Activated CD4-positive, alpha-beta T cell treated with anti-CD3 and anti-CD28 coated beads, Interleukin-2, amount 50 U/mL, for 16 hours (primary cell): ENCODE measurements at regions not wholly inside any gene's neighbourhood (a gene's known extent, or its start where the extent isn't known, plus 50 kb on each side); places are given as distances from the start of the nearest gene placed in this dataset.
"Not testable (repeated sequence)": the region's sequence is repeated elsewhere in the genome, so short reads cannot be mapped to it uniquely, and the experiment has no call there.

Experiments used
- DNase-seq: peaks from one replicate; pipeline ENCODE4 v3.0.0-alpha.2; 2020

DNA sequence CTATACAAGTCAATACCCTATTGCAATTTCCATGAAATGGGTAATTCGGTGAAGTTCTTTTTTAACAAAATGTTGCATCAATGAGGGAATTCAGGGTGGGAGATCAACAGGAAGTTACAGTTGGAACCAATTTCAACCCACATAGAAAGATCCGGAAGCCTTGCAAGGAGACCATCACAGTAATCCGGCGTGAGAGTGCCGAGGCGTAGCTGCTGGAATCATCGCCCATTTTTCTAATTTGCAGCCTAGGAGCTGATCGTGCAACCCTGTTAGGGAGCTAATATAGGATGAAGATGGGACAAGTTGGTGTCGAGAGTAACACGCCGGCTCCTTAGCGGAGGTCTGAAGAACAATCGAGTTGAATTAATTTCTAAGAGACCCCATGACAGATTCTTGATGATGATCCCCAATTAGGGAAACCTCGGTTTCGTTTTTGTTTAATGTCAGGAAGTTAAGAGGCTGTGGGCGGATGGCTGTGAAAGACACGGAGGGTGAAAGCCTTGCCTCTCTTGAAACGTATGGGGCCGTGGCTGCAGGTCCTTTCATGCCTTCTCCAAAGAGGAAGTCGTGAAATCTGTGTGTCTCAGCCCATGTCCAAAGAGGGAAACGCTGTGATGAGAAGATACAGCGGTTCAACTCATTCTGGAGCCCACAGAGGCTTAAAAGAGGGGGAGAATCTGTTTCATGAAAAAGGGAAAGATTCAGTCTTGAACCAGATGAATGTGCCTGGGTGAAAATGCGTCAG is 51.2 kb upstream of the CARD11 start:
- DNase-seq, result peak; percentile 62

DNA sequence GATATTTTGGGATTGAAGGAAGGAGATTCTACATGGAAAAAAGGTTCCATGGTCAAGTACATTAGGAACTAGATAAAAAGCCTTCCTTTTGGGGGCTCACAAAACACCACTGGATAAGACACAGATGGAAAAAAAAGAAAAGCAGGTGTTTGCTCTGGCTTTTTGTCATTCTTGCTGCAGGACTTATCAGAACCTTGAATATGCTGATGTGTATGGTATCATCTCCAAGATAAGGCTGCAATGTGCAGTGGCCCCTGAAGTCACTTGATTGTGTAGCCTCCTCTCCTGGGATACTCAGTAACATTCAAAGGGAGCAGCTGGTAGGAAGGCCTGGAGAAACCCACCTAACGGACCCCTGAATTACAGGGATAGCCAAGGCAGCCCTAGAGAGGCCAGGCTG is 54.1 kb upstream of the CARD11 start:
- no peak for DNase-seq

DNA sequence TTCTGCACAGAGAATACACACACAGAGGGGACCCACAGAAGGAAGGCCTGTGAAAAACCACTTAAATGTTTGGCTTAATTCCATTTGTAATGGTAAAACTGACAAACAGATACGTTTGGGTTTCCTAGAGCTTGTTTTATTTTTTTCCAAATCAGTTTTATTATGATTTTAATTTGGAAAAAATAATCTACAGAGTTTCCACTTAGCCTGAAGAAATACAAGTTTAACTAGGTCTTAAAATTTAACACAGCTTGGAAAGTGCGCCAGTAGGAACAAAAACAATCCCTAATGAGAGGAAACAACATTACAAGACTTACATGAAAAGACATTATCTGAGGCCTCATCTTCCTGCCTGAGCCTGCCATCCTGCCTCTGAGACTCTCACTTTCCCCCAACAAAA is 58.5 kb upstream of the CARD11 start:
- no peak for DNase-seq

DNA sequence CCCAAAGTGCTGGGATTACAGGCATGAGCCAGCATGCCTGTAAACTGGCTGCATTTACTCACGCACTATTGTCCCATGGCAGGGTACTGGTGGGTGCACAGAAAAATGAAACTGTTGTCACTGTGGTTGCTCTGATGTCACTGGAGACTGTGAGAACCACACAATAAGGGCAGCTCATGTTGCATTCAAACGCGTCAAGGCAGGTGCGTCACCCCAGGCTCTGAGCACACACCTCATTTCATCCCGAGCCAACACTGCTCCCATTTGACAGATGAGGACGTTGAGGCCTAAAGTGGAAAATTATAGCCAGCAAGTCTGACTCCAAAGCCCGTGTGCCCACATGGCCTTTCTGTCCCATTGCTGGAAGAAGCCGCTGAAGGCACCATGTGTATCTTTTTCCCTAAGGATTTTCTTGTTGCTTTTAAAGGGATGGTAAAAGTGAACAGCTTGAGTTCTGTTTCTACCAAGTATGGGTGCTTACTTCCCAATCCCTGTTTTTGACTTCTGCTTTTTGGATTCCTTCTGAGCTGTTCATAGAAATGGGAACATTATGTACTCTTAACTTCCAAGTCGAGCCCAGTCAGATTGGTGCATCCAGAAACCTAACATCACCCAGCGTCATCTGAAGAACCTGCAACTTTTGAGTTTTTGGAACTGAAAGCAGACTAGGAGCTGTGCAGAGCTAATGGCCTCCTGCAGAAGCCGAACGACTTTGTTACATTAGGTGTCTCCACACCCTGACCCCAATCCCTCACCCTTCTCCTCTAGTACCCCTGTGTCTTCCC is 60.1 kb upstream of the CARD11 start:
- DNase-seq, result no peak

DNA sequence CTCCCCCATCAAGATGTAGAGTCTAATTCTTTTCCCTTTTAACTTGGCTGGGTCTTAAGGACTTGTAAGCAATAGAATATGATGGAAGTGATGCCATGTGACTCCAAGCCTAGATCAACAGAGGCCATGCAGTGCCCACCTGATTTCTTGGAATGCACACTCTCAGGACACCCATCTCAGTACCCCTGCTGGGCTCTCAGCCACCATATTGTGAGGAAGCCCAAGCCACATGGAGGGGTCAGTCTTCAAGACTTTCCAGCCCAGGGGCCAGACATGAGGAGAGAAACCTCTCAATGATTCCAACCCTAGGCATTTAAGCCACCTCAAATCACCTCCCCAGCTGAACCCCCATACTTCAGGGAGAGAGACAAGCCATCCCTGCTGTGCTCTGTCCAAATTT is 62.2 kb upstream of the CARD11 start:
- DNase-seq, result no peak

DNA sequence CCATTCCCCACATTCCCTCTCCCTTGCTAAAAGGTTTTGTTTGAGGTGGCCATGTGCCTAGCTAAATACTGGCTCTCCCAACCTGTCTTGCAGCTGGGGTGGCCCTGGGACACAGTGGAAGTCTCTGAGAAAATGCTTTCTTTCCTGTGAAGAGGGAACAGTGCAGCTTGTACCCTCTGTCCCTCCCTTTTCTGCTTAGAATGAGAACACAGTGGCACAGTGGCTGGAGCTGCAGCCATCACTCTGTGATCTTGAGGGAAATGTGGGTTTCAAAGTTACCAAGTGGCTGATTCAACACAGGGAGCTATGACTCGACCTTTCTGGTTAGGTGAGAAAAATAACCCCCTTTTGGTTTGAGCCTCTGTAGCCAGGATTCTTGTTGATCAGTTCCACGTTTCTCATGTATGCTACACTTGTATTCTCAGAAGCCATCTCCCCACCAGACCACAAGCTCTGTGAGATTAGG is 62.7 kb upstream of the CARD11 start:
- DNase-seq, result peak; percentile 93

DNA sequence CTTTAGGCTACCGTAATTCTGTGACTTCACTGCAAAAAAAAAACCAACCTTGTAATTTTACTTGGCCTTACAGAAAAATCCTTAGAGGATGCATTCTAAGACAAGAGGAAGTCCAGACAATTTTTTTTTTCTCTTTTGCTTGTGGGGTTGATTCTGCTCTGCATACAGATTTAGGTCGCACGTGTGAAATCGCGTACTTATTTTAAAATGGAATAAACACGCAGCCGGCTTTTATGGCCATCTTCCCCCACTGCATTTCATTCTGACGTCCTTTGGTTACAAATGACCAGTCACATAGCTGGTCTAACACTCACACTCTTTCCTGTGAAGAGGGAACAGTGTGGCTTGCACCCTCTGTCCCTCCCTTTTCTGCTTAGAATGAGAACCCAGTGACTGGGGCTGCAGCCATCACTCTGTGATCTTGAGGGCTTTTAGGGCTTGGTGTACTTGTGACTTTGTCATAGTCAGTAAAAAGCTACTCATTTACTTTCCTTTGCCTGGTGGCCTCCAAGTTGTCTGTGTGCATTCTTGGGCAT is 63.6 kb upstream of the CARD11 start:
- no peak for DNase-seq

DNA sequence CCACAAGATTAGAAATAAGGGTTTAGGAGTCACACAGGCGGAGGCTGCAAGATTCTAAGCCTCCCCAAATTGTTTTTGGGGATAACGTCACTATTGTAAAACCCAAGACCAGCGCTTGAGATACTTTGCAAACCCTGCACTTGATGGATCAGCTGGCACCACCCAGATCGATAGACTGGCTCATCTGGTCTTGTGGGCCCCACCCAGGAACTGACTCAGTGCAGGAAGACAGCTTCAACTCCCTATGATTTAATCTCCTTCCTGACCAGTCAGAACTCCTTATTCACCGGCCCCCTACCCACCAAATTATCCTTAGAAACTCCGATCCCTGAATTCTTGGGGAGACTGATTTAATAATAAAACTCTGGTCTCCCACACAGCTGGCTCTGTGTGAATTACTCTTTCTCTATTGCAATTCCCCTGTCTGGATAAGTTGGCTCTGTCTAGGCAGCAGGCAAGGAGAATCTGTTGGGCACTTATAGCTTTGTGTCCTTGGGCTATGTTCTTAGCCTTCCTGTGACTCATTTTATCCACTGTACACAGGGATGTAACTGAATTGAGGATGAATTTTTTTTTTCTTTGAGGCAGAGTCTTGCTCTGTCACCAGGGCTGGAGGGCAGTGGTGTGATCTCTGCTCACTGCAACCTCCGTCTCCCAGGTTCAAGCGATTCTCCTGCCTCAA is 64.4 kb upstream of the CARD11 start:
- peak; percentile 57 for DNase-seq

DNA sequence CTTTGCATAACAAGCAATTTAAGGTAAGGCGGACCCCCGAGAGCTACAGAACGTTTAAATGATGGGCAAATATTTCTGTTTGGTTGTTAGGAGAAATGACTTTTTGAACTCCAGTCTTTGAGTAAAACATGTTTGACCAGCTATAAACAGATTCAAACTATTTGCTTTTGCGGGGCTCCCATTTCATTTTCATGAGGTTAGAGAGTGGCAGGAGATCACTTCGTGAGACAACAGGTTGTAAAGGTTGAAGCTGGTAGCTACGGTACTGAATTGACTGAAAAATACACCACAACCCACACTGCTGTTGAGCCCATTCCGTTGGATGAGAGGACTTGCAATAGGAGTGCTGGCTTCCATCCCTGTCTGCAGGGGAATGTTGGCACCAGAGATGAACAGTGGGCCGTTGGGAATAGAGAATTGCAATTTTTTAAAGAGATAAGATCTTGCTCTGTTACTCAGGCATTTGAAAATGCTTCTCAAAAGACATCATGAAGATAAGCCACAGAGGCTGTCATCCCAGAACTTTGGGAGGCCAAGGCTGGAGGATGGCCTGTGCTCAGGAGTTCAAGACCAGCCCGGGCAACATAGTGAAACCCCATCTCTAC is 65.7 kb upstream of the CARD11 start:
- DNase-seq, result no peak

DNA sequence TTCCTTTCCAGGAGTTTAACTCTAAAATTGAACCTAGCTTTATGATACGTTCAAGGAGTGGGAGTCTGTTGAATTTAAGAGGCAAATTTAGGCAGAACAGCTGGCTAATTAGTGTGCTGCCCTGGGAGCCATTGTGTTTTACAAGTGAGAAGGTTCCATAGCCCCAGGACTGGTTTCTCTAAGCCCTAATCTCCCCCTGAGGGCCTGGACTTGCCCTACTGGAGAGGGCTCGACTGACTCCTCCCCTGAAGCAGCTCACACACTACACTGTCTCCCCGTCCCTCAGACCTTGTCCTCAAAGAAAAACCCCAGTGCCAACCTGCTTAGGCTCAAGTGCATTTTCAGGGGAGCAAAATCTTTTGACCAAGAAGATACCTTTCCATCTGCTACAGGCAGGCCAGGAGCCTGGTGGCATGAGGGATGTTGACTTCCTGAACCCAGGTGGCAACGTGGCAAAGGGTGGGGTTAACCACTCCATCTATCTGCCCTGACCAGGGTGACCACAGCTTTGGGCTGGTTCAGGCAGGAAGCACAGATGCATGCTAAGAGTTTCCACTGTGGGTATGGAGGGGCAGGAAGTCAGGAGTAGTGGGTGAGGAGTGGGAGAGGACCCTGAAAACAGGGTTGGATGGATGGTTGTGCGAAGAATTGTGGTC is 68.9 kb upstream of the CARD11 start:
- peak; percentile 73 for DNase-seq

DNA sequence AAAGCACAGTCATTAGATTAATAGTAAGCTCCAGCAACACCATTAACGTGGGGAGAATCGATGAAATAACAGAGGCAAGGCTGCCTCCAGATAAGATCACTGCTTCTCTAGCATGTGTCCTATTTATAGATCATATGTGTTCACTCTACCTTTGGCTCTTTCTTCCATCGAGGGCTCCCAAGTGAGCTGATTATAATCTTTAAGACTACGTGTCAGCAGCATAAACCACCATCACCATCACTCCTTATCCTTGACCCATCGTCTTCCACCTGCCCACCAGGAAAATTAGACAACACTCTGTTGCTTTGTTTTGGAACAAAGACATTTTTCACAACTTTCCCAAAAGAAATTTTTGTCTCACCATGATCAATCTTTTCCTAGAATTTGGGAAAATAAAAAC is 71.2 kb upstream of the CARD11 start:
- no peak for DNase-seq

DNA sequence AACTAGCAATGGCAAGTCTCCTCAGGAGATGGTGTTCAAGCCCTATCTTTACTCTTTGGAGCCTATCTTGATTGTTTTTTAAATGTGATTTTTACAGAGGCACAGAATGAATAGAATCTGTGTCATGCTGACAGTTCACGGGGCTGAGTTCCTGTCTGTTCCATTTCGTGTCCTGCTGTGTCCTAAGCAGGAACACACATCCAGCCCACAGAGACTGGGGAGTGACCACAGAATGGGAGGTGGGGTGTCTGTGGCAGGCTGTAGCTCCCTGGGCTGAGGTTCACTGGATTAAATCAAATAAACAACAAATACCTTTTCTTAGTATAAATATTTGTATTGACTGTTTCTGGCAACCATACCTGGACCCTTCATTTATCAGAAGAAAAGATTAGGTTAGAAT is 73.4 kb upstream of the CARD11 start:
- no peak for DNase-seq

DNA sequence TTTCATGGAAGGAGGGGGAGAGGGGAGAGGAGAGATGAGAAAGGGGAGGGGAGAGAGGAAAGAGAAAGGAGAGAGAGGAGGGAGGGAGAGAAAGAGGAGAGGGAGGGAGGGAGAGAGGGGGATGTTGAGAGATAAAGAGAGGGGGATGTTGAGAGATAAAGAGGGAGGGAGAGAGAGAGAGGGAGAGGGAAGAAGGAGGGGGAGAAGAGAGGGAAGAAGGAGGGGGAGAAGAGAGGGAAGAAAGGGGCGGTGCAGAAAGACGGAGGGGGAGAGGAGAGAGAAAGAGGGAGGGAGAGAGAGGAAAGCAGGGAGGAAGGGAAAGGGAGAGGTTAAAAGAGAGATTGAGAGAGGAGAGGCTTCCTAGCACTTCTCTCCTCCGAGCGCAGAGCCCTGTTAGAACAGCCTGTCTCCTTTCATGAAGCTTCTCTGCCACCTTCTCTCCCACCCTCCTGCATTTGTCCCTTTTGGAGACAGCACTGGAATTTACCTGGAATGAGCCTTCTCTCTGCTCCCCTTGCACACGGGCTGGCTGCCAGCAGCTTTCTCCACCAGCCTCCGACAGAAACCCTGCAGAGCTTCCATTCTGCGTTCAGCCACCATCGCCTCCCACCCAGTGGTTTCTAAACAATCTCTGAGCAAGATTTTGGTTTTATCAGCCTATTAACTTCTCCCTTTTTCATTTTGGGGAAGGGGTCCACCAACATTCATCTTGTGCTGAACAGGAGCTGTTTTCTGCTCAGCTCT is 74.0 kb upstream of the CARD11 start:
- no peak for DNase-seq

DNA sequence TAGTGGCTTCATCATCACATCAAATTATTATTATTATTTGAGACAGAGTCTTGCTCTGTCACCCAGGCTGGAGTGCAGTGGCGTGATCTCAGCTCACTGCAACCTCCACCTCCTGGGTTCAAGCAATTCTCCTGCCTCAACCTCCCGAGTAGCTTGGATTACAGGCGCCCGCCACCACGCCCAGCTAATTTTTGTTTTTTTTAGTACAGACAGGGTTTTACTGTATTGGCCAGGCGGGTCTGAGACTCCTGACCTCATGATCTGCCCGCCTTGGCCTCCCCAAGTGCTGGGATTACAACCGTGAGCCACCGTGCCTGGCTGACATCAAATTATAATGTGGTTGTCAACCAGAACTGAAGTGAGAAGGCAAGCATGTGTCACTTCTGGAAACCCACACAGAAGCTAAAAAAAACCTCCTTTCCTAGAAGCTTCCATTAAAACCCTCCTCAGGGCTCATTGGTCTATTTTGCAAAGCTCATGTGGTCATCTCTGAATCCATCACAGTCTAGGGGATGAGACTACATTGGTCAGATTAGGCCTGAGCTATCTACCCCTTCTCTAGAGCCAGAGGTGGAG is 75.8 kb upstream of the CARD11 start:
- DNase-seq, result not testable (repeated sequence)

DNA sequence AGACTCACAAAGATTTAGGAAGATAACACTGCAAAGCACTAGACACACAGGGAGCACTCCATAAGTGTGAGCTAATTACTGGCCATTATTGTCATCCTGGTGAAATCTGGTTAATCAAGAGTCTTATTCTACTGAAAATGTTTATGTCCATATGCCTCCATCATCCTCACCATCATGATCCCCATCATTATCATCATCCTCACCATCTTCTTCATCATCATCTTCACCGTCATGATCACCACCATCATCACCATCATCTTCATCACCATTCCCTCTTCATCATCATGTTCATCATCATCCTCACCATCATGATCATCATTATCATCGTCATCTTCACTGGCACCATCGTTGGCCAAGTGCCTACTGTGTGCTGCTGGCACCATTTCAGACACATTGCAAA is 76.3 kb upstream of the CARD11 start:
- no peak for DNase-seq

DNA sequence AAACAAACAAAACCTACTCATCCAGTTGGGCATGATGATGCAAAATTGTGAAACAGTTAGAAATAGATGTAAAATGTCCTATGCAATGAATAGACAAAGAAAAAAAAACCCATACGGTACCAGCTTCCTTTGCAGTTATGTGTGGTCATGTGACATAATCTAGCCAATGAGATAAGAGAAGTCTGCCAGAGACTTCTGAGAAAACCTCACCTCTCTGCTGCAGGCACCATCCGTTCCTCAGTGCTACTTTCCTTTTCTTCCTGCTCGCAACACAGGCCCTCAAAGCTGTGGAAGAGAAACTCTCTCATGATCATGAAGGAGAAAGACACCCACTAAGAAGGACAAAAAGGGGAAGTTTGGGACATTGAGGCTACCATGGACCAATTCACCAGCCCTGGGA is 76.8 kb upstream of the CARD11 start:
- no peak for DNase-seq

DNA sequence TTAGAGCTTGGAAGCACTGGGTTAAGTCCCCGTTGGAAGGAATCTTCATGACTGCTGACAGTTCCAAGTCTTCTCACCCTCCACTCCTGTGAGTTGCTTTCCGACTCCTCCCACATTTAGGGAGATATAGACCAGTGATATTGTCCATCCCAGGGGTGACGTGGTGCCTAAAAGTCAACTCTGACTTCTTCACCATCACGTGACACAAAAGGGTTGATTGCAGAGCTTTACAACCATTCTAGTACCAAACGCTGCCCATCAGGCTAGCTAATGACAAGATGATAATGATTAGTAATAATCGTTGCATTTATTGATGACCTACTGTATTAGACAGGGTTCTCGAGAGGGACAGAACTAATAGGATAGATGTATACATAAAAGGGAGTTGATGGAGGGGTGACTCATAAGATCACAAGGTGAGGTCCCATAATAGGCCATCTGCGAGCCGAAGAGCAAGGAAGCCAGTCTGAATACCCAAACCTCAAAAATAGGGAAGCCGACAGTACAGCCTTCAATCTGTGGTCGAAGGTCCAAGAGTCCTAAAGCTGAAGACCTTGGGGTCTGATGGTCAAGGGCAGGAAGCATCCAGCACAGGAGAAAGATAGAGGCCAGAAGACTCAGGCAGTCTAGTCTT is 85.3 kb upstream of the CARD11 start:
- DNase-seq, result no peak

DNA sequence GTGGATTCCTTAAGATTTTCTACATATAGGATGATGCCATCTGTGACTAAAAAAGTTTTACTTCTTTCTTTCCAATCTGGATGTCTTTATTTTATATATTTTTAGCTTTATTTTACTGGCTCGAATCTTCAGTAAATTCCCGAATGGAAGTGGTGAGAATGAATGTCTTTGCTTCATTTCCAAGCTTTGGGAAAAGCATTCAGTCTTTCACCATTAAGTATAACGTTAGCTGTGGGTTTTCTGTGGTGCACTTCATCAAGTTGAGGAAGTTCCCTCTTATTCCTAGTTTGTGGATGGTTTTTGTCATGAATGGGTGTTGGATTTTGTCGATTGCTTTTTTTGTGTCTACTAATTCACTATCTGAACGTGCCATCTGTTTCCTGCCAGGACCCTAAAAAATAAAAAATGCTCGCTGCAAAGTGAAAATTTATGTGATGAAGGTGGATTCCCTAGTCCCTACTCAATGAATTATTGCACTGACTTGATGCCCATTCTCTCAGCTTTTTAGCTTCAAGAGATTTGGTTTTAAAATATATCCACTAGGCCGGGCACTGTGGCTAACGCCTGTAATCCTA is 90.2 kb upstream of the CARD11 start:
- DNase-seq, result no peak

DNA sequence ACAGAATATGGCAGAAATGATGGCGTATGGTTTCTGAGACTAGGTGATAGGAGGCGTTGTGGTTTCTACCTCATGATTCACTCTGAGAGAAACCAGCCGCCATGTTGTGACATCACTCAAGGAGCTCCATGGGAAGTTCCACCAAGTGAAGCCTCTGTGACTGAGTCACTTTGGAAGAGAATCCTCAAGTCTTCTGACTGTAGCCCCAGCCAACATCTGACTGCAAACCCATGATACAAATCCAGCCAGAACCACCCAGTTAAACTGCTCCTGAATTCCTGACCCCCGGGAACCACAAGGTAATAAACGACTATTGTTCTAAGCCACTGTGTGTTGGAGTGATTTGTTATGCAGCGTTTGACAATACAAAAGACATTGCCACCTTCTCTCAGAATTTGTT is 91.1 kb upstream of the CARD11 start:
- DNase-seq, result no peak

DNA sequence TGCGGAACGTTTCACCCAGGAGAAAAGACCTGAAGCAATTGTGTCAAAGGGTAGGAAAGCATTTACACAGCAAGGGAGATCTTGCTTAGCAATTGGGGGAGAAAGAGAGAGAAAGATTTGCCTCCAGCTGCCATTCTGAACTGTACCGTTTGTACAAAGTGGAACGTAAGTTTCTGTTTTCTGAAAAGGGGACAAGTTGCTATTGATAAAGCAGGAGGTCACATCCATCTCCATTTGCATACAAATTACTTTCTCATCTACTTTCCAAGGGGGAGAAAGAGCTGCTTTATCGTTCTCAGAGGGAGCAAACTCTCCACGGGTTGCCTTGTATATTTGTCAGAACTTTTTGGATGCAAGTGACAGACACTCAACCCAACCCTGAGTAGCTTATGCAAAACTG is 92.0 kb upstream of the CARD11 start:
- no peak for DNase-seq

DNA sequence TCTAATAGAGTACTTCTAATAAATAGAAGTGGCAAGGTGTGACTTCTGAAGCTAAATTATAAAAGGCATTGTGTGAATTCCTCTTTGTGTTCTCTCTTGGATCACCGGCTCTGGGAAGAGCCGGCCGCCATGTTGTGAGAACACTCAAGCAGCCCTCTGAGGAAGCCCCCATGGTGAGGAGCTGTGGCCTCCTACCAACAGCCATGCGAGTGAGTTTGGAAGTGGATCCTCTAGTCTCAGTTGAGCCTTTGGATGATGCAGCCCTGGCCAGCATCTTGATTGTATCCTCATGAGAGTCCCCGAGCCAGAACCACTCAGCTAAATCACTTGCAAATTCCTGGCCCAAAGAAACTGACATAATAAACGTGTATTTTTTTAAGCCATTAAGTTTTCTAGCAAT is 94.5 kb upstream of the CARD11 start:
- DNase-seq, result no peak
